ENCODE measurements at regions not wholly inside any gene's neighbourhood (a gene's known extent, or its start where the extent isn't known, plus 50 kb on each side); places are given as distances from the start of the nearest gene placed in this dataset.

GRCh38 chr4:32826169-32826568, 2106.0 kb downstream of the PCDH7 start:
- TF ChIP-seq EZH2phosphoT487 (IDR thresholded peaks at IDR 0.05; ENCODE audit: borderline replicate concordance, low read length) (no peak), CTCF (conservative IDR thresholded peaks at IDR 0.05; ENCODE audit: low read depth, low read length) (no peak), EZH2 (IDR thresholded peaks at IDR 0.05; ENCODE audit: low read length, unreplicated experiment) (no peak)
- CTCF ChIA-PET: no interaction called here
- DNase-seq: peak; percentile 17
- BruUV-seq (replicated peaks): no TSS peak
- no peak for ATAC-seq
- POLR2A ChIA-PET (ENCODE audit: unreplicated experiment): no interaction called here
- Histone ChIP-seq H3K4me3 (ENCODE audit: low read length) (no peak overlapping the region), H3K79me2 (ENCODE audit: low read length) (no peaks in the 10 kb centered on the region), H4K20me1 (ENCODE audit: low read length) (no peaks in the 10 kb centered on the region), H3K4me1 (ENCODE audit: insufficient read depth, low read length) (no peaks in the 10 kb centered on the region), H3K27me3 (ENCODE audit: low read length) (no peaks in the 10 kb centered on the region), H3K9me3 (ENCODE audit: low read length) (peaks cover 7% of the 10 kb centered on the region; the same call in 1 of the 2 replicates), H3F3A (ENCODE audit: low read length, unreplicated experiment) (no peaks in the 10 kb centered on the region), H2AFZ (ENCODE audit: low read length) (no peak overlapping the region), H3K9ac (ENCODE audit: low read length) (no peak overlapping the region), H3K36me3 (ENCODE audit: low read depth, low read length) (no peaks in the 10 kb centered on the region; the same call in 1 of the 2 replicates), H3K27ac (ENCODE audit: low read length) (no peak overlapping the region), H3K9me2 (replicated peaks; ENCODE audit: low read length) (no peaks in the 10 kb centered on the region), H3K4me2 (ENCODE audit: low read length) (no peak overlapping the region)
- intact Hi-C loops (cut with micrococcal nuclease): no loop called here

GRCh38 chr4:32830160-32830559, 2110.0 kb downstream of the PCDH7 start:
- Histone ChIP-seq H3K79me2 (ENCODE audit: low read length) (no peaks in the 10 kb centered on the region), H4K20me1 (ENCODE audit: low read length) (no peaks in the 10 kb centered on the region), H3F3A (ENCODE audit: low read length, unreplicated experiment) (no peaks in the 10 kb centered on the region), H3K27ac (ENCODE audit: low read length) (no peak overlapping the region), H3K36me3 (ENCODE audit: low read depth, low read length) (no peaks in the 10 kb centered on the region), H3K9me2 (replicated peaks; ENCODE audit: low read length) (no peaks in the 10 kb centered on the region), H3K4me3 (ENCODE audit: low read length) (no peak overlapping the region), H3K9ac (ENCODE audit: low read length) (no peak overlapping the region), H3K4me1 (ENCODE audit: insufficient read depth, low read length) (no peaks in the 10 kb centered on the region), H3K4me2 (ENCODE audit: low read length) (no peak overlapping the region), H2AFZ (ENCODE audit: low read length) (no peak overlapping the region), H3K27me3 (ENCODE audit: low read length) (no peaks in the 10 kb centered on the region), H3K9me3 (ENCODE audit: low read length) (no peaks in the 10 kb centered on the region)
- no peak for DNase-seq
- CTCF ChIA-PET: no interaction called here
- POLR2A ChIA-PET (ENCODE audit: unreplicated experiment): no interaction called here
- intact Hi-C loops (cut with micrococcal nuclease): no loop called here
- no TSS peak for BruUV-seq (replicated peaks)
- no peak for ATAC-seq
- TF ChIP-seq CTCF (conservative IDR thresholded peaks at IDR 0.05; ENCODE audit: low read depth, low read length): no peak
- no peak for TF ChIP-seq EZH2phosphoT487 (IDR thresholded peaks at IDR 0.05; ENCODE audit: borderline replicate concordance, low read length)
- no peak for TF ChIP-seq EZH2 (IDR thresholded peaks at IDR 0.05; ENCODE audit: low read length, unreplicated experiment)

- no peak for ATAC-seq
- intact Hi-C loops (cut with micrococcal nuclease): no loop called here
- H3F3A ChIP-seq (ENCODE audit: low read length, unreplicated experiment): no peaks in the 10 kb centered on the region
Measured at GRCh38 chr4:32831104-32831503, 2110.9 kb downstream of the PCDH7 start.

More at GRCh38 chr4:32831104-32831503, 2110.9 kb downstream of the PCDH7 start:
- Histone ChIP-seq H3K4me1 (ENCODE audit: insufficient read depth, low read length) (no peaks in the 10 kb centered on the region), H3K9me2 (replicated peaks; ENCODE audit: low read length) (no peaks in the 10 kb centered on the region), H3K79me2 (ENCODE audit: low read length) (no peaks in the 10 kb centered on the region), H3K9ac (ENCODE audit: low read length) (no peak overlapping the region), H3K27ac (ENCODE audit: low read length) (no peak overlapping the region), H3K27me3 (ENCODE audit: low read length) (no peaks in the 10 kb centered on the region), H3K36me3 (ENCODE audit: low read depth, low read length) (no peaks in the 10 kb centered on the region), H3K9me3 (ENCODE audit: low read length) (no peaks in the 10 kb centered on the region), H2AFZ (ENCODE audit: low read length) (no peak overlapping the region), H3K4me3 (ENCODE audit: low read length) (no peak overlapping the region), H4K20me1 (ENCODE audit: low read length) (no peaks in the 10 kb centered on the region), H3K4me2 (ENCODE audit: low read length) (no peak overlapping the region)
- no peak for TF ChIP-seq EZH2phosphoT487 (IDR thresholded peaks at IDR 0.05; ENCODE audit: borderline replicate concordance, low read length)
- TF ChIP-seq CTCF (conservative IDR thresholded peaks at IDR 0.05; ENCODE audit: low read depth, low read length): no peak
- POLR2A ChIA-PET (ENCODE audit: unreplicated experiment): no interaction called here
- DNase-seq: no peak
- BruUV-seq (replicated peaks): no TSS peak
- CTCF ChIA-PET: no interaction called here
